Mucosa of descending colon (tissue), 3 donors: ENCODE measurements at regions not wholly inside any gene's neighbourhood (a gene's known extent, or its start where the extent isn't known, plus 50 kb on each side); places are given as distances from the start of the nearest gene placed in this dataset.
A peak's percentile ranks its signal among the peaks of the same experiment; 100 is the strongest.

Source experiments
- ATAC-seq: fragments of 200-7000 bp; cut with Tn5 transposase; one replicate; pipeline ENCODE4 v1.9.1; 2020; ENCODE audit warnings: mild to moderate bottlenecking, moderate library complexity
- DNase-seq, 3 donors: peaks; one replicate each; pipeline ENCODE4 v3.0.0-alpha.2; 2020
- H3K36me3 ChIP-seq: fragments of 200-600 bp; one replicate; pipeline ENCODE4 v1.8.0; 2021; ENCODE audit warnings: low read depth, mild to moderate bottlenecking
- H3K4me1 ChIP-seq: fragments of 200-600 bp; one replicate; pipeline ENCODE4 v1.8.0; 2021; ENCODE audit warnings: low read depth, mild to moderate bottlenecking
- H3K4me3 ChIP-seq: fragments of 200-600 bp; one replicate; pipeline ENCODE4 v1.8.0; 2021; ENCODE audit warnings: mild to moderate bottlenecking
- H3K9me3 ChIP-seq: fragments of 200-600 bp; one replicate; pipeline ENCODE4 v1.8.0; 2021; ENCODE audit warnings: mild to moderate bottlenecking
- CTCF ChIP-seq: fragments of 200-600 bp; IDR thresholded peaks from one replicate; pipeline ENCODE4 v1.8.0; 2022; ENCODE audit warnings: antibody characterized with exemption, mild to moderate bottlenecking
- intact Hi-C, 2 donors: fragments of 100-400 bp; cut with DNase I in 1 of 2; cut with micrococcal nuclease in 1 of 2; formaldehyde crosslinking; loops; one replicate each; pipeline versions ENCODE4 v1.11.0 to v1.11.1; 2022; cut with DNase I, micrococcal nuclease
- donor health status: DM: no; HTN: no; CAD: no; lungs with moderate emphysema.
- donor health status: DM: no; HTN: no; CAD: no.
- donor health status: DM: no; HTN: yes; CAD: no.

DNA sequence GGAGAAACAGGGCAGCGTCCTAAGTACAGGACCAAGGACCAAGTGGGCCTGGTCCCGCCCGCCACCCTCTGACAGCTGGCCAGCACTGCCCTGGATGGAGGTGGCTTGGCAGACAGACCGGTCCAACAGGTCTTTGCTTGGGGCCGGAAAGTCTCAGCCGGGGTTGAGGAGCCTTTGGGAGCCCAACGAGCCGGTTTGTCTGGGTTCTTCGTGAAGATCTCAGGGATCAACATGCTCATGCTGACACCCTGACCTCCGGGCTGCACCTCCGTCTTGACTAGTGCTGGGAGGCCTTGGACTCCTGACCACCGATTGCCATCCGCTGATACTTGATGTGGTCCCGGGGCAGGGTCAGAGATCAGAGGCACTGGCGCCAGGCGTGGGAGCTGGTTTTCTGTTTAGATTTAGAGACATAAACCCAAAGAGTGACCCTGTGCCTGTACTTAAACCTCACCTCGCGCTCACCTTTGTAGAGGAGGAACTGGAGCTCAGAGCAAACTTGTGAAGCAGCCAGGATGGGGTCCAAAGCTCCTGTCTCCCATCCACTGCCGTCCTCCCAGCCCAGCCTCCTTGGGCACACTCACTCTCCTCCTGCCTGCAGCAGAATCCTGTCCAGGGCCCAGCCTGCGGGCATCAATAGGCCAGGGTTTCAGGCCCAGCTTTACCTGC, 92.1 kb upstream of the GSE1 start:
- peaks cover 19% of the 10 kb centered on the region for H3K4me1 ChIP-seq
- intact Hi-C loops: no loop called here

GRCh38 chr16:85521552-85522307, 91.4 kb upstream of the GSE1 start:
- no peak for TF ChIP-seq CTCF
- H3K36me3 ChIP-seq: no peaks in the 10 kb centered on the region
- peaks cover 19% of the 10 kb centered on the region for H3K4me1 ChIP-seq
- intact Hi-C loops: no loop called here
- no peaks in the 10 kb centered on the region for H3K9me3 ChIP-seq
- DNase-seq (no peak), ATAC-seq (no peak)
- H3K4me3 ChIP-seq: no peak overlapping the region

More for the DNA sequence above, 92.1 kb upstream of the GSE1 start:
- Histone ChIP-seq H3K36me3 (no peaks in the 10 kb centered on the region), H3K9me3 (no peaks in the 10 kb centered on the region), H3K4me3 (no peak overlapping the region)
- peak; percentile 87 to 90 (median 89) for DNase-seq
- ATAC-seq: peak; percentile 85
- no peak for TF ChIP-seq CTCF

DNA sequence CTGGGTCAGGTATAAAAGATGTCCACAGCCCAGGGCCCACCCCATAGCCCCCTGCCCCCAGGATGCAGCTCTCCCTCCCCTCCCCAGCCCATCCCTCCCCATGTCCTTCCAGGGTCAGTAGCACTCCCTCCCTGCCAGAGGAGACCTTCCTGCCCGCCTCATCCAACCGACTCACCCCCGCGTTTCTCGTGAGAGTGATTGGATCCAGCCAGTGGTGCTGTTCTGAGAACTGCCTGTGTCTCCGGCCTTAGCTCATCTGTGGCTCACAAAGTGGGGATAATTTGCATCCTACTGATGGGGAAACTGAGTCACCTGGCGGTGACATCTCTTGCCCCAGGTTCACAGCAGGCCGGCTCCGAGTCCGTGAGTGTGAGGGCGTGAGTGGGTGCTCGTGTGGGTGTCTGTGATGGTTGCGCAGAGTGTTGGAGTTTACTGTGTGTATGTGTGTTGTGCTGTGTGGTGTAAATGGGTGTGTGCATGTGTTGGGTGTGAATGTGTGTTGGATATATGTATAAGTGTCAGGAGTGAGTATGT, 90.7 kb upstream of the GSE1 start:
- DNase-seq: no peak
- no peak for ATAC-seq
- intact Hi-C loops: no loop called here
- peaks cover 19% of the 10 kb centered on the region for H3K4me1 ChIP-seq
- no peak overlapping the region for H3K4me3 ChIP-seq
- no peaks in the 10 kb centered on the region for H3K9me3 ChIP-seq
- TF ChIP-seq CTCF: no peak
- H3K36me3 ChIP-seq: no peaks in the 10 kb centered on the region

DNA sequence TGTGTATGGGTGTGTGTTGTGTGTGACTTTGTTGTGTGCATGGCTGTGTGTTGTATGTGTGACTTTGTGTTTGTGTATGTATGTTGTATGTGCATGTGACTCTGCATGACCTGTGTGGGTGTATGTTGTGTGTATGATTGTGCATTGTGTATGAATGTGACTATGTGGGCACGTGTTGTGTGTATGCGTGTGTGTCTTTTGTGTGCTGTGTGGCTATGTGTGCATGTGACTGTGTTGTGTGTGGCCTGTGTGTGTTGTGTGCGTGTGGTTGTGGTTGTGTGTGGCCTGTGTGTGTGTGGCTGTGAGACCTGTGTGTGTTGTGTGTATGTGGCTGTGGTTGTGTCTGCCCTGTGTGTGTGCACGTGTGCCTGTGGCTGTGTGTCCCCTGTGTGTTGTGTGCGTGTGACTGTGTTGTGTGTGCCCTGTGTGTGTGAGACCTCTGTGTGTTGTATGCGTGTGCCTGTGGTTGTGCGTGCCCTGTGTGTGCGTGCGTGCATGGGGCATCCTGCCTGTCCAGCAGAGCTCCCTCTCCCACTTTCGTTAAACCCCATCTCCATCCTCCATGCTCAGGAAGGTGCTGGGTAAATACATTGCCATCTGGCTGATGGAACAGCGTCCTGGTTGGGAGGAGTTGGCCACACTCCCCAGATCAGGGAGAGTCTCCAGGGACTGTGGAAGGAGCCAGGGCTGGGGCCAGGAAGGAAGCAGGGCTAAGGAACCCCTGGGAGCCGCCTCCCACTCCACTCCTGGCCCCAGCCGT, 90.1 kb upstream of the GSE1 start:
- H3K4me3 ChIP-seq: no peak overlapping the region
- peak in 2 of 3 donors; percentile 33 to 57 for DNase-seq
- no peak for TF ChIP-seq CTCF
- intact Hi-C loops: no loop called here
- peaks cover 19% of the 10 kb centered on the region for H3K4me1 ChIP-seq
- H3K36me3 ChIP-seq: no peaks in the 10 kb centered on the region
- H3K9me3 ChIP-seq: no peaks in the 10 kb centered on the region
- peak; percentile 71 for ATAC-seq

- no peak overlapping the region for H3K4me3 ChIP-seq
- no peaks in the 10 kb centered on the region for H3K36me3 ChIP-seq
- ATAC-seq (peak; percentile 14), DNase-seq (no peak)
- TF ChIP-seq CTCF: no peak
- intact Hi-C loops: no loop called here
- H3K9me3 ChIP-seq: no peaks in the 10 kb centered on the region
- peaks cover 19% of the 10 kb centered on the region for H3K4me1 ChIP-seq
Observed at GRCh38 chr16:85523602-85524364, 89.3 kb upstream of the GSE1 start.
